Fibroblast of pulmonary artery (primary cell): ENCODE measurements at regions not wholly inside any gene's neighbourhood (a gene's known extent, or its start where the extent isn't known, plus 50 kb on each side); places are given as distances from the start of the nearest gene placed in this dataset.

Experiments
- DNase-seq: peaks from one replicate; pipeline ENCODE4 v3.0.0-alpha.2; 2010; ENCODE audit warnings: low read depth
- H3K4me3 ChIP-seq: replicated peaks from 2 replicates; pipeline ENCODE4 v1.5.1; 2011; ENCODE audit warnings: low read depth, mild to moderate bottlenecking, control low read depth, low read length, moderate library complexity
- CTCF ChIP-seq: IDR thresholded peaks from 2 replicates; pipeline ENCODE4 v1.5.1; 2011; ENCODE audit warnings: mild to moderate bottlenecking, control low read depth, low read length, inconsistent platforms; ENCODE audit errors: missing control alignments

DNA sequence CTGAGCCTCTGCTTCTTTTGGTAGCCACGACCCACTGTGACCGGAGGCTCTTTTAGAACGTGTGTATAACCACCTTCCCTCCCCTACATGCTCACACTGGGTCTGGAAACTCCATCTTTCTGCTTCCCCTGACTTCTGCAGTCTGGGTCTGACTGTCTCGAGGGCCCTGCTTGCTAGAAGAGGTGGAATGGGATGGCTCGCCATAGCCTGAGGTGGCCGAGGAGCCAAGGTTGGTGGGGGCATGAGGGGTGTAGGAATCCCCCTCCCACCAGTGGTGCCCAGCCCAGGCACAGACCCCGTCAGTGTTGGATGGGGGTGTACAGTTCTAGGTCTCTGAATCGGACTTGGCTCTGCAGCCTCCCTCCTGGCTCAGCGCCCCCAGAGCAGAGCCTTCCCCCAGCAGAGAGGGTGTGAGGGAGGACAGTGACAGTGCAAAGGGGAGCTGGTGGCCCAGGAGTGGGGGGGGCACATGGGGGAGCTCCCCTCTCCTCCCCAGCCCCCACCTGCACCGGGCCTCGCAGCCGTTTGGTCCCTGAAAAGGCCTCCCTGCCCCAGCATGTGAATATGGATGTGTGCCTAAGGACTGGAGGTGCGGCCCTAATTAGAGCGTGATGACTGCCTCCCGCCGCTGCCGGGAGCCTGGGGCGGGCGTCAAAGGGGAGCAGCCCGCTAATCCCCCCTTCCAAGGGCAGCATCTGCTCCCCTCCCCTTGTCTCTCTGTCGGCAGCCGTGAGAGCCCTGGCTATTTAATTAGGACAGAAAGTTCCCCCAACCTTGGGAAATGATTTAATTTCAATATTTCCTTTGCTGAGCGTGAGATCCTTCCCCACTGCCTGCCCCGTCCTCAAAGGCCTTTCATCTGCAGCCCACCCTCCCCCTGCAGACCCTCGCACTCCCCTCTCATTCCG, 196.2 kb upstream of the C14orf180 start:
- no peak for TF ChIP-seq CTCF
- H3K4me3 ChIP-seq = no peak overlapping the region
- DNase-seq = no peak

DNA sequence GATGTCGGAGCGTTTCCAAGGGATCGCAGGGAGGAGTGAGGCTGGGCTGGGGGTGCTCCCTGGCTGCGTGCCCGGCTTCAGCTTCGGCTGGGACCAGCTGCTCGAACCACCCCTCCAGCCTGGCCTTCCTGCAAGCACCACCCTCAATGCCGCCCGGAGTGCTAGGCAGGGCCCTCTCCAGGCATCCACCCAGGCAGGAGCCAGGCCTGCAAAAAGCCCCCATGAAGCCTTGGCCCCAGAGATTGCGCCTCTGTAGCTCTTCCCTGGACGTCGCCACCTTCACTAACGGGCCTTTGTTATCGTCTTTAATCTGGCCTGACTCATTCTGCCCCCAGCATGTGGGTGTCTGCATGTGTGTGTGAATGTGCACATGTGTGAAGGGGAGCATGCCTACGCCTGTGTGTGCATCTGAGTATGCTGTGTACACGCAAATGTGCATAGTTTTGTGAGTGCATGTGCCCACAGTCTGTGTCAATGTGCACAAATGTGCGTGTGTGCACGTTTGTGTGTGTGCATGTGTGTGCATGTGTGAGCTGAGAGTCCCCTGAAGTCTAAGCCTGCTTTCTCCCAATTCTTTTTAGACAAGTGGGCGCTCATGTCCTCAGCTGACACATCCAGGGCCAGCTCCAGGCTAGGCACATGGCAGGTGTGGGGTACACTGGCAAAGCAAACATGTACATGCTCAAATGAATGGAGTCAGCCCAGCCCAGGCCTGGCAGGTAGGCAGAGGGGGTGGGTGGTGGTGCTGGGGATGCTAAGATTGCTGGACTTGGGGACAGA, 195.4 kb upstream of the C14orf180 start:
- no peak overlapping the region for H3K4me3 ChIP-seq
- no peak for DNase-seq
- TF ChIP-seq CTCF = no peak

- no peak for TF ChIP-seq CTCF
- DNase-seq = no peak
- H3K4me3 ChIP-seq = no peak overlapping the region
Measured at GRCh38 chr14:104384776-104385071, 194.8 kb upstream of the C14orf180 start.

DNA sequence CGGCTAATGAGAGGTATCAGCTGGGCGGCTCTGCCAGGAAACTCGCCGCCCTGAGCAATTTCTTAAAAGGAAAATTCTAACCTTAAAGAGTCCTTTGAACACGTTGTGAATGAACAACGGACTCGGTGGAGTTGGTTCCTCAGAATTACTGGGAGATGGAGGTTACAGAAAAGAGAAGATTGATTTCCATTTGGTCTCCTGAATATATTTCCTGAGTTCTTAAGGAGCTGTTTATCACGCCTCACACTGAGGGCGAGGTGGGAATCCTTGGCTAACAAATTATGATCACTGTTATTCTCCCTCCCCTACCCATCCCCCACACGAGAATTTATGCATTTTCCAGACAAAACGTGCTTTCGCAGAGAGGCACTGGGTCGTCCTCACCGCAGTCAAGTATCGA, 194.5 kb upstream of the C14orf180 start:
- DNase-seq = no peak
- TF ChIP-seq CTCF = no peak

DNA sequence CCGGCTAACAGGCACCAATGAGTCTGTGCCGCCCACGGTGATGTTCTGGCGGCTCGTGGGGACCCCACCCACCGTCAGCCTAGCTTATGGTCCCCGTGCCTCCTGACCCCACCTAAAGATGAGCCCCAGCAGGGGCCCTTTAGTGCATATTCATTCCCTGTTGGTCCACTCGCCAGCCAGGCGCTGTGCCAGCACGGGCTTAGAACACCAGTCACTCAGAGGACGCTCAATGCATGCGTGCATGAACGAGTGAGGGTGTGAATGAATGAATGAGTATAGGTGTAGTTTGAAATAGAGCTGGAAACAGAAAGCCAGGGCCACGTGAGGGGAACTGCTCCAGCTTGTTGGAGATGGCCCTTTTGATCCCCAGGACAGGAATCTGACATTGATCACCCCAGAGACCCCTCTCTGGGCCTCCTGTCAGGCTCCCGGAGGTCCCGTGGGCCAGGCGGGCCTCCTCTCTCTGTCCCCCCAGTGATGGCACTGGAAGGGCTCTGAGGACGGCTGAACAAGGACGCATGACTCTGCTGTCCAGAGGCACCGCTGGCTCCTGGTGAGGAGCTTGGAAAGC, 193.9 kb upstream of the C14orf180 start:
- no peak for TF ChIP-seq CTCF
- DNase-seq = no peak
- no peak overlapping the region for H3K4me3 ChIP-seq

More for the DNA sequence above, 194.5 kb upstream of the C14orf180 start:
- no peak overlapping the region for H3K4me3 ChIP-seq

- no peak for DNase-seq
- no peak for TF ChIP-seq CTCF
- no peak overlapping the region for H3K4me3 ChIP-seq
Measured at GRCh38 chr14:104386151-104386841, 193.3 kb upstream of the C14orf180 start.
